ENCODE measurements at regions not wholly inside any gene's neighbourhood (a gene's known extent, or its start where the extent isn't known, plus 50 kb on each side); places are given as distances from the start of the nearest gene placed in this dataset.

DNA sequence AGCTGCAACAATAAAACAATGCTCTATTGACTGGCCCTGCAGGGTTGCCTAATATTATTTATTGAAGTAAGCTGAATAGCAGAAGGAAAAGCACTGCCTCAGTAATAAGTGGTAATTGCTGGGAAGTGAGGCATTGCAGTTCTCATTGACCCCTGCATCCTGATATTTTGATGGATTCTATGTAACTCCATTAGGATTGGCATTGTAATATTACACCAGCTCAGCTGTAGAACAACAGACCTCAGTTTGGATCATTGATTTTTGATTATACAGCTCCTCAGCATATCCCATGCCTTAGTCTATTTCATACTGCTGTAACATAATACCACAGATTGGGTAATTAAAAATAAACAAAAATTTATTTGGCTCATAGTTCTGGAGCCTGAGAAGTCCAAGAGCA, 650.6 kb upstream of the SALL1 start (continued):
- TF ChIP-seq PHB2 (IDR thresholded peaks at IDR 0.05; ENCODE audit: partially characterized antibody): no peak

- H2AFZ ChIP-seq (ENCODE audit: low read length): no peak overlapping the region
- FAIRE-seq (no peak), DNase-seq (ENCODE audit: low spot score) (no peak), ATAC-seq (no peak)
- no peaks in the 10 kb centered on the region for H3K36me3 ChIP-seq (replicated peaks in 1 of 2; ENCODE audit: control insufficient read depth in 1 of 2, insufficient read depth in 2 of 2, low read length in 2 of 2)
- H3K4me2 ChIP-seq (ENCODE audit: low read depth, low read length): no peak overlapping the region
- intact Hi-C loops (cut with micrococcal nuclease; ENCODE audit: unreplicated experiment): no loop called here
- CTCF ChIA-PET (ENCODE audit: low intra/inter-chr PET ratio, low total read pairs): no interaction called here
- POLR2A ChIA-PET: no interaction called here
- H3K79me2 ChIP-seq (ENCODE audit: insufficient read depth, low read length): no peaks in the 10 kb centered on the region
- H3K4me3 ChIP-seq (replicated peaks in 1 of 3; ENCODE audit: insufficient read depth in 1 of 3, low read depth in 2 of 3, low read length in 3 of 3): no peak overlapping the region
- H3K27ac ChIP-seq (ENCODE audit: extremely low read length, insufficient read depth, low read length): no peak overlapping the region
- in situ Hi-C loops (cut with HindIII; ENCODE audit: extremely low pct_ligation_motif_present, low pct_unique_long_range_greater_than_20kb): no loop called here
- BruUV-seq (replicated peaks): no TSS peak
- no peaks in the 10 kb centered on the region for H3K4me1 ChIP-seq (ENCODE audit: insufficient read depth, low read length)
- no peaks in the 10 kb centered on the region for H3K9me3 ChIP-seq (ENCODE audit: low read length)
- WGBS (ENCODE audit: low lambda C conversion rate): 24% methylated on average over 6 of the region's 6 CpGs
- no peak for TF ChIP-seq HOXA9 (CRISPR knock-in tag; IDR thresholded peaks at IDR 0.05; ENCODE audit: borderline replicate concordance)
- TF ChIP-seq CBFB (CRISPR knock-in tag; IDR thresholded peaks at IDR 0.05): no peak
- H4K20me1 ChIP-seq (ENCODE audit: insufficient read depth, low read length): no peaks in the 10 kb centered on the region
- no peak overlapping the region for H3K9ac ChIP-seq (ENCODE audit: insufficient read depth, low read depth, low read length)
- H3K27me3 ChIP-seq (ENCODE audit: control insufficient read depth in 1 of 2, insufficient read depth in 2 of 2, low read length in 2 of 2): no peaks in the 10 kb centered on the region; a peak in 1 of 5 replicates
These were observed 646.7 kb upstream of the SALL1 start for GRCh38 chr16:51797669-51798259.

DNA sequence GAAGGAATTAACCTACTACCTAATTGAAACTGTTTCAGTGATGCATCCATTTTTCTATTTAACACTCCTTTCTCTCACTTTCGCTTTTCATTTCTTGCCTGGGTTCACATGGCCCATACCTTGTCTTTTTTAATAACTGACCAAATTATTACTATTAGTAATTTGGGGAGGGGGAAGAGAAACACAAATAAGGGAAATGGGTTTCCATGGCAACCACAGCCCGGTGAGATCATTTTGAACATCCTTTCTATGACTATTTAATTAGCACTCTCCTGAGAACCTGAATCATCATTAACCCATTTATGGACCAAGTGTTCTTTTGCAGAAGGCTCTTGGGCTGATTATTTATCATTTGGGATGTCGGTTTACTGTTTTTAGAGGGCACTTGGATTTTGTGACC, 628.2 kb upstream of the SALL1 start:
- H3K9ac ChIP-seq (ENCODE audit: insufficient read depth, low read depth, low read length): no peak overlapping the region
- no peak overlapping the region for H3K4me3 ChIP-seq (replicated peaks in 1 of 3; ENCODE audit: insufficient read depth in 1 of 3, low read depth in 2 of 3, low read length in 3 of 3)
- H3K79me2 ChIP-seq (ENCODE audit: insufficient read depth, low read length): no peaks in the 10 kb centered on the region
- in situ Hi-C loops (cut with HindIII; ENCODE audit: extremely low pct_ligation_motif_present, low pct_unique_long_range_greater_than_20kb) (no loop called here), intact Hi-C loops (cut with micrococcal nuclease; ENCODE audit: unreplicated experiment) (no loop called here)
- H3K4me2 ChIP-seq (ENCODE audit: low read depth, low read length): no peak overlapping the region
- H3K27ac ChIP-seq (ENCODE audit: extremely low read length, insufficient read depth, low read length): no peak overlapping the region
- DNase-seq (ENCODE audit: low spot score) (no peak), FAIRE-seq (no peak), ATAC-seq (no peak)
- ChIA-PET POLR2A (no interaction called here), CTCF (ENCODE audit: low intra/inter-chr PET ratio, low total read pairs) (no interaction called here)
- no peaks in the 10 kb centered on the region for H3K9me3 ChIP-seq (ENCODE audit: low read length)
- TF ChIP-seq EEA1 (CRISPR knock-in tag; IDR thresholded peaks at IDR 0.05; ENCODE audit: borderline replicate concordance): no peak
- TF ChIP-seq PAF1 (CRISPR knock-in tag; IDR thresholded peaks at IDR 0.05): no peak
- no peak for TF ChIP-seq ZNF556 (CRISPR knock-in tag; IDR thresholded peaks at IDR 0.05; ENCODE audit: borderline replicate concordance)
- no peak for TF ChIP-seq NPAS2 (CRISPR knock-in tag; IDR thresholded peaks at IDR 0.05; ENCODE audit: borderline replicate concordance)
- no peak for TF ChIP-seq ZNF225 (CRISPR knock-in tag; IDR thresholded peaks at IDR 0.05)
- no peak for TF ChIP-seq AKNA (CRISPR knock-in tag; IDR thresholded peaks at IDR 0.05; ENCODE audit: borderline replicate concordance)
- WGBS (ENCODE audit: low lambda C conversion rate): 10% methylated on average over 3 of the region's 3 CpGs
- no peak overlapping the region for H2AFZ ChIP-seq (ENCODE audit: low read length)
- H3K4me1 ChIP-seq (ENCODE audit: insufficient read depth, low read length): no peaks in the 10 kb centered on the region
- BruUV-seq (replicated peaks): no TSS peak
- no peaks in the 10 kb centered on the region for H3K27me3 ChIP-seq (ENCODE audit: control insufficient read depth in 1 of 2, insufficient read depth in 2 of 2, low read length in 2 of 2)
- H4K20me1 ChIP-seq (ENCODE audit: insufficient read depth, low read length): no peaks in the 10 kb centered on the region
- H3K36me3 ChIP-seq (replicated peaks in 1 of 2; ENCODE audit: control insufficient read depth in 1 of 2, insufficient read depth in 2 of 2, low read length in 2 of 2): no peaks in the 10 kb centered on the region
